ENCODE measurements at regions not wholly inside any gene's neighbourhood (a gene's known extent, or its start where the extent isn't known, plus 50 kb on each side); places are given as distances from the start of the nearest gene placed in this dataset.

DNA sequence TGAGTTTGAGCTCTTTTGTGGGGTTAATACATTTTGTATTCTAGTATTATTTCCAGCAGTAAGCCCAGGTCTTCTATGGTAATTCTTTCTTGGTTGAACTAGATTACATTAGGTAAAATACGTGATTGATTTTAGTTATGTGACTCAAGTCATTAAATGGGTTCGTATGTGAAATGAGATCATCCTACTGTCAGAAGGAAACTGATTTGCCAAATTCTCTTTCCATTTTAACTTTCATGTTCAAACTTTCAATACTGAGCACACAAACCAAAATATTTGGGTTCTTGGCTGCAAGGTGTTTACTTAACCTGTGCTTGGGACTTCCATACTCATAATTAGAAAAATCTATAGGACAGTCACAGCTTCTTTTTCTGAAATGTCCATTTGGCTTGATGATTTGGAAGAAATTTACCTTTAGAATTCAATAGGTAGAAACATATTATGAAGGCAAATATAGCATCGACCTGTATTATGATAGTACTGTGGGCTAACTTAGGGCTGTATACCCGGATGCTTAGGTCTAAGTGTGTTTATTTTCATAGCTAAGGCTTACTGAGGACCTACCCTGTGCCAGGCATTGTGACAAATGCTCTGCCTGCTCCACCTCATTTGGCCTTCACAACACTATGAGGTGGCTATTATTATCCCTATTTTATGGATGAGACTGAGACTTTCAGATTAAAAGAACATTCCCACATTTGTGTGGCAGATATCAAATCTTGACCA lies 631.8 kb upstream of the GRM7 start:
- intact Hi-C loops (cut with DNase I; ENCODE audit: low total_unique reads): no loop called here
- no peak for DNase-seq
- no peaks in the 10 kb centered on the region for H3K4me1 ChIP-seq
- no peaks in the 10 kb centered on the region for H3K9me3 ChIP-seq
- 72 to 86% (median 80%) methylated on average over 4 of the region's 4 CpGs for WGBS, 5 donors
- H3K27me3 ChIP-seq: no peaks in the 10 kb centered on the region
- H3K36me3 ChIP-seq: no peaks in the 10 kb centered on the region
- H3K27ac ChIP-seq: no peak overlapping the region
- H3K4me3 ChIP-seq: no peak overlapping the region
- TF ChIP-seq POLR2AphosphoS5 (IDR thresholded peaks at IDR 0.05) (no peak), EP300 (IDR thresholded peaks at IDR 0.05) (no peak), POLR2A (IDR thresholded peaks at IDR 0.05) (no peak)
- TF ChIP-seq, protein P1, sequence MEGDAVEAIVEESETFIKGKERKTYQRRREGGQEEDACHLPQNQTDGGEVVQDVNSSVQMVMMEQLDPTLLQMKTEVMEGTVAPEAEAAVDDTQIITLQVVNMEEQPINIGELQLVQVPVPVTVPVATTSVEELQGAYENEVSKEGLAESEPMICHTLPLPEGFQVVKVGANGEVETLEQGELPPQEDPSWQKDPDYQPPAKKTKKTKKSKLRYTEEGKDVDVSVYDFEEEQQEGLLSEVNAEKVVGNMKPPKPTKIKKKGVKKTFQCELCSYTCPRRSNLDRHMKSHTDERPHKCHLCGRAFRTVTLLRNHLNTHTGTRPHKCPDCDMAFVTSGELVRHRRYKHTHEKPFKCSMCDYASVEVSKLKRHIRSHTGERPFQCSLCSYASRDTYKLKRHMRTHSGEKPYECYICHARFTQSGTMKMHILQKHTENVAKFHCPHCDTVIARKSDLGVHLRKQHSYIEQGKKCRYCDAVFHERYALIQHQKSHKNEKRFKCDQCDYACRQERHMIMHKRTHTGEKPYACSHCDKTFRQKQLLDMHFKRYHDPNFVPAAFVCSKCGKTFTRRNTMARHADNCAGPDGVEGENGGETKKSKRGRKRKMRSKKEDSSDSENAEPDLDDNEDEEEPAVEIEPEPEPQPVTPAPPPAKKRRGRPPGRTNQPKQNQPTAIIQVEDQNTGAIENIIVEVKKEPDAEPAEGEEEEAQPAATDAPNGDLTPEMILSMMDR (IDR thresholded peaks at IDR 0.05): no peak

DNA sequence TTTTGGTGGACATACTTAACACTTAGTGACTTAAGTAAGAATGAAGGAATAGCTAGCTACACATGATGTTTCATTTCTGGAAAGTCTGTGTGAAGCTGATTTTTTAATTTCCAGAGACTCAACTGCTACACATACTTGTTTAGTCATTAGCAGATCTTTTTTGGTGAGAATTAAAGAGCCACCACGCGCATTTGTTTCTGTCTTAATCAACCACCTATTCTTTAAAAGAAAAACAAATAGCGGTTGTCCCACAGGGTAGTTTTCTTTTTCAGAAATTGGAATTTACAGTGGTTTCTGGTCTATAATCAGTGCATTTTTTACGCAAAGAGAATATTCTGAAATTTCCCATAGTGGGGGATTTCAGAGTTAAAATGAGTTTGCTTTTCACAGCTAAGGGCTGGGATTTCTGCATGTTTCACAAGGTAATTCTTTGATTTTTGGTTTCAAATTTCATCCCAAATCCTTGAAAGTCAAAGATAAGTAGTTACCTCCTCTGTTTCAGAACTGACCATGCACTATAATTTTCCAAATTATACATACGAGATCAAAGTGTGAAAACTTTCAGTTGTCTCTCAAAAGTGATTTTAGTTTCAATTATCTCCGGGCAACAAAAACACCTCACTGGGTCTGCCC lies 631.0 kb upstream of the GRM7 start:
- Histone ChIP-seq H3K27me3 (no peaks in the 10 kb centered on the region), H3K4me1 (no peaks in the 10 kb centered on the region), H3K4me3 (no peak overlapping the region), H3K27ac (no peak overlapping the region), H3K36me3 (no peaks in the 10 kb centered on the region), H3K9me3 (no peaks in the 10 kb centered on the region)
- TF ChIP-seq, protein P1 (IDR thresholded peaks at IDR 0.05): no peak
- no peak for TF ChIP-seq EP300 (IDR thresholded peaks at IDR 0.05)
- TF ChIP-seq POLR2AphosphoS5 (IDR thresholded peaks at IDR 0.05): no peak
- TF ChIP-seq POLR2A (IDR thresholded peaks at IDR 0.05): no peak
- 74 to 90% (median 82%) methylated on average over 6 of the region's 6 CpGs for WGBS, 5 donors
- intact Hi-C loops (cut with DNase I; ENCODE audit: low total_unique reads): no loop called here
- DNase-seq: no peak

DNA sequence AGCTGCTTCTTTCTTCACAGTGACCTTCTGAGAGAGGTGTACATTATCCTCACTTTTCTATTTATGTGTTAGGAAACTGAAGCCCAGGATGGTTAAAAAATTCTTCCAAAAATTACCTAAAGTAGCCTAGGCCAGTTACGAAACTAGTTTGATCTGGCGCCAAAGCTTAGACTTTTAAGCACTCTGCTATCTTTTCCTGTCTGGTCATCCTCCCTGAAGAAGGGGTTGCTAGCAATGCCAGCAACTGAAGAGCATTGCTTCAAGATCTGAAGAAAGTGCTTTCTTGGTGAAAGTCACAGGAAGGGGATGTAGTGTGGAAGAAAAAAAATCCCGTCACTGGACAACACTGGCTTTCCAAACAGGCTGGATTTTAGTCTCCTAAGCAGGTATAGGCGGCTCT lies 618.8 kb upstream of the GRM7 start:
- H3K4me1 ChIP-seq: no peaks in the 10 kb centered on the region
- H3K36me3 ChIP-seq: no peaks in the 10 kb centered on the region
- H3K27me3 ChIP-seq: no peaks in the 10 kb centered on the region
- intact Hi-C loops (cut with DNase I; ENCODE audit: low total_unique reads): no loop called here
- H3K9me3 ChIP-seq: peaks cover 0 to 4% (median under 1%) of the 10 kb centered on the region in 4 donors
- H3K4me3 ChIP-seq: no peak overlapping the region
- no peak for TF ChIP-seq POLR2AphosphoS5 (IDR thresholded peaks at IDR 0.05)
- TF ChIP-seq POLR2A (IDR thresholded peaks at IDR 0.05): no peak
- TF ChIP-seq, protein P1 (IDR thresholded peaks at IDR 0.05): no peak
- no peak for TF ChIP-seq EP300 (IDR thresholded peaks at IDR 0.05)
- WGBS, 5 donors: 73 to 92% (median 90%) methylated on average over 4 of the region's 4 CpGs
- no peak overlapping the region for H3K27ac ChIP-seq
- DNase-seq: no peak

DNA sequence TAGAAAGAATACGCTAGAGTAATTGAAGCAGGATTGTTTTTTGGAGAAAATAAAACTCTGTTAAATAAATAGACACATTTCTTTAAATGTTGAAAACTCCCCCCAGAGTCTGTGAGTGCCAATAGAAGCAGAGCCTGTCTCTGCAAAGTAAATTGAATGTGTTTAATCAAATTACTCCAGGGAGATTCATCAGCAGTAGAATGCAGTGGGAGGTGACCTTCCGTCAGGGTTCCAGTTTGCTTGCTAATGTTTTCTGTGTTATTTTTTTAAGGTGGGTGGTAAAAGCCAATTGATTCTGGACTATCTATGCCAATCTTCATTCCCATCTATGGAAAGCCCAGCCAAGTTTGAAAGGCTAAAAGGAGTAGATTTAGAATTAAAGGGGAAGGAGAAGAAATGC lies 612.4 kb upstream of the GRM7 start:
- 38 to 63% (median 43%) methylated on average over 2 of the region's 2 CpGs for WGBS, 5 donors
- no peak for TF ChIP-seq POLR2AphosphoS5 (IDR thresholded peaks at IDR 0.05)
- TF ChIP-seq, protein P1 (IDR thresholded peaks at IDR 0.05): no peak
- TF ChIP-seq POLR2A (IDR thresholded peaks at IDR 0.05): no peak
- TF ChIP-seq EP300 (IDR thresholded peaks at IDR 0.05): no peak
- no peaks in the 10 kb centered on the region for H3K27me3 ChIP-seq
- DNase-seq: peak in 1 of 2 donors; percentile 23
- no peaks in the 10 kb centered on the region for H3K4me1 ChIP-seq
- intact Hi-C loops (cut with DNase I; ENCODE audit: low total_unique reads): no loop called here
- H3K27ac ChIP-seq: no peak overlapping the region
- H3K9me3 ChIP-seq: no peaks in the 10 kb centered on the region
- no peak overlapping the region for H3K4me3 ChIP-seq
- no peaks in the 10 kb centered on the region for H3K36me3 ChIP-seq

Data from stomach (tissue), 8 donors.